ENCODE measurements at regions not wholly inside any gene's neighbourhood (a gene's known extent, or its start where the extent isn't known, plus 50 kb on each side); places are given as distances from the start of the nearest gene placed in this dataset.
"Not testable (repeated sequence)": the region's sequence is repeated elsewhere in the genome, so short reads cannot be mapped to it uniquely, and the experiment has no call there.

DNA sequence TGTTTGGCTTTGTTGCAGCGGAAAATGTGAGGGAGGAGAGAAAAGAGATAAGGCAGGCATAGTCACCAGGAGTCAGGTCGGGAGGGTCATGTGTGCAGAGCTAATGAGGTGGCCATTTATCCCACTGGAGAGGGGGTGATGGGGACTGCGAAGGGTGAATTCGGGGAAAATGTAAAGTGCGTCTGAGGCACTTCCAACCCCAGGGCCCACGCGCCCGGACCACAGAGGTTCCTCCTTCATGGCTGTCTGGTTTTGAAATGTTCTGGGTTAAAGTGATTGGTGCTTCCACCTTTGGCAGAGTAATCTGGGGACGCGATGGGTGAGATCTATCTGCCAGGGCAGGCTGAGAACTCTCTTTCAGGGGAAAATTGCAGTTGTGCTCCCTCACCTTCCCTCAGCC is 145.9 kb downstream of the GTF2IRD2B start:
- TF ChIP-seq EP300 (IDR thresholded peaks at IDR 0.05): not testable (repeated sequence)
- TF ChIP-seq, protein P1, sequence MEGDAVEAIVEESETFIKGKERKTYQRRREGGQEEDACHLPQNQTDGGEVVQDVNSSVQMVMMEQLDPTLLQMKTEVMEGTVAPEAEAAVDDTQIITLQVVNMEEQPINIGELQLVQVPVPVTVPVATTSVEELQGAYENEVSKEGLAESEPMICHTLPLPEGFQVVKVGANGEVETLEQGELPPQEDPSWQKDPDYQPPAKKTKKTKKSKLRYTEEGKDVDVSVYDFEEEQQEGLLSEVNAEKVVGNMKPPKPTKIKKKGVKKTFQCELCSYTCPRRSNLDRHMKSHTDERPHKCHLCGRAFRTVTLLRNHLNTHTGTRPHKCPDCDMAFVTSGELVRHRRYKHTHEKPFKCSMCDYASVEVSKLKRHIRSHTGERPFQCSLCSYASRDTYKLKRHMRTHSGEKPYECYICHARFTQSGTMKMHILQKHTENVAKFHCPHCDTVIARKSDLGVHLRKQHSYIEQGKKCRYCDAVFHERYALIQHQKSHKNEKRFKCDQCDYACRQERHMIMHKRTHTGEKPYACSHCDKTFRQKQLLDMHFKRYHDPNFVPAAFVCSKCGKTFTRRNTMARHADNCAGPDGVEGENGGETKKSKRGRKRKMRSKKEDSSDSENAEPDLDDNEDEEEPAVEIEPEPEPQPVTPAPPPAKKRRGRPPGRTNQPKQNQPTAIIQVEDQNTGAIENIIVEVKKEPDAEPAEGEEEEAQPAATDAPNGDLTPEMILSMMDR (IDR thresholded peaks at IDR 0.05): not testable (repeated sequence)

Measured in tibial nerve (tissue), 4 donors.